GM21381 (cell line): ENCODE measurements at regions not wholly inside any gene's neighbourhood (a gene's known extent, or its start where the extent isn't known, plus 50 kb on each side); places are given as distances from the start of the nearest gene placed in this dataset.

Experiments
- ATAC-seq: cut with Tn5 transposase; IDR thresholded peaks from one replicate; pipeline ENCODE4 v1.9.1; 2021; ENCODE audit warnings: mild to moderate bottlenecking, moderate library complexity; ENCODE audit not compliant: unreplicated experiment

DNA sequence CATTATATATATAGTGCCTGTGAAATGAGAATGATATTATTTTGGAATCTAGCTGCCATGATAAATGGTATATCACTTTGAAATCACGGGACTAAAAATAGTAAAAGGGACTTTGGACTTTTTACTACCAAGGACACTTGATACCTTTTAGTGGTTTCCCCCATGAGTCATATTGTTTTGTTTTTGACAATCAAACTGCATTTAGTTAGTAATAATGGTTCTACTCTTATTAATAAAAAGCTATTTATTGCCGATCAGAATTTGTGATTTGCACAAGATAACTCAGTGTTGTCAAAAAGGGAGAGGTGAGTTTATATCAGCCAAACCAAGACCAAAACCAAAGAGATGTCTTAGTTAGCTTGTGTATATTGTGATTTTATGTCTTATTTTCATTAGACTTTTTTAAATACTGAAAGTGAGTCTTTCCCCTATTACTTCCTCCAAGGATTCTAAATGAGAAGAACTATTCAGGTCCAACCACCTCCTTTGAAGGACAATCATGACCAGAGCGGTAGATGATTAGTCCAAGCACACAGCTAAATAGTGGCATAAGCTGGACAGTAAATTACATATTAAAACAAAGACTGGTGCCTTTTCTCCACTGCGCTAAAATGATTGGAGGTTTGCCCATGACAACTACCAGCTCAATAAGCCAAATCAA is 281.7 kb upstream of the ESRRG start:
- no peak for ATAC-seq

DNA sequence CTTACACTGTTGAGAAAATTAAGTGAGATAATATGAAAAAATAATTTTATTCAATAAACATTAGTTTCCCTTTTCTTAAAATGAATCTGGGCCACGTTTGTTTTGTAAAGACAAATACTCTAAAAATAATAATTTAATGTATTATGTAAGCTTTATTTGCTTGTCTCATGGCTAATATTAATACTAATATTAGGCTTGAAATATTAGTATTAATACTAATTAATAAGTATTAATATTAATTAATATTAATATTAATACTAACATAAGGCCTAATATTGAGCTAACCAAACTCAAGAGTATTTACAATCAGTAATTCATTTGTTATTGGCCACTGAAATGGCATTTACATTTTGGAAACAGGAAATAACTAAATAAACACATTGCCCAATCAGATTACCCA is 280.1 kb upstream of the ESRRG start:
- ATAC-seq, result no peak

DNA sequence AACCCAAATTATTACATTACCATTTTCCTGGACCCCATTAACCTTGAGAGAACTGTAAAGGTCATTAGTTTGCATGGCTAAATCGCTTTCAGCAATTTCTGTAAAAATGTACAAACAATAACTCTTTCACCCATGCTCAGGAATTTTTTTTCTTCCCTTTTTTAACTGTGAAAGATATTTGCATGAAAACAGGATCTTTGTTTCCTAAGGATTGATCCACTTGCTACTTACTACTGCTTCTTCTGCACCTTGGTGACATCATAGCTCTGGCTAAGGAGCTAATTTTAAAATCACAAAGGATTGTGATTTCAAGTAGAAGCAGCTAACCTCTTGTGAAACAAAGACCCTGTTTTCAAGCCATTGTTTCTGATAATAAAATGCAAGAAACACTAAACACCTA is 274.6 kb upstream of the ESRRG start:
- no peak for ATAC-seq

DNA sequence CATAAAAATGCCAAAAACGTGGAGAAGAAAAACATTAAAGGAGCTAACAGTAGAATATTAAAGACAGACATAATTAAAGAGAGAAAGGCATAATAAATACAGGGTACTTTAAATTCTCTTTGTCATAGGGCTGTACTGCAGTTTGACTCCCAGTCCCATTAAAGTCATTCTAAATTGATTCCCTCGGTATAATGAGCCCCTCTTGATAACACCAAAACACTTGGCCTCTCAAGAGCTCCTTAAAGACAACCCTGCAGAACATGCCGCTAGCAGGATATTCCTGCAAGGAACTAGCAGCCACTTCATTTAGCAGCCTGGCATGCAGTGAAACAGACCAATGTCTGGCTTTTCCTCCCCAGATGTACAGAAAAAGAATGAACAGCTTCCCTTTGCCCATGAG is 273.8 kb upstream of the ESRRG start:
- ATAC-seq, result no peak

DNA sequence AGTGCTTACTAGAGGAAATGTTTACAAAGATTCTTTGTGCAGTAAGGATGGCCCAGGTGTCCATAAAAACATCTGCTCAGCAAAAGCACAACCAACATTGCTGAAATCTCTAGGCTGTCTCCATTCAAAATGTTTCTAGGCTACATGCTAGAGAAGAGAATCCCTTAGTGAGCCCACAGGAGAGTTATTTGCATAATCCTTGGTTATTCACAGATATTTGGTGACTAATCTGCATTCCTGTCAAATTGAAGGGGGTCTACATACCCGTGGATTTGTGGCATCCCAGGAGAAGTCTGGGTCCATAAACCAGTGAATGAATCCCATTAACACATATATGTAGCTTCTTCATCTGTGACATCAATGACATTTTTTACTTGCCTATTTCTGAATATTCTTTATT is 261.3 kb upstream of the ESRRG start:
- ATAC-seq, result no peak

DNA sequence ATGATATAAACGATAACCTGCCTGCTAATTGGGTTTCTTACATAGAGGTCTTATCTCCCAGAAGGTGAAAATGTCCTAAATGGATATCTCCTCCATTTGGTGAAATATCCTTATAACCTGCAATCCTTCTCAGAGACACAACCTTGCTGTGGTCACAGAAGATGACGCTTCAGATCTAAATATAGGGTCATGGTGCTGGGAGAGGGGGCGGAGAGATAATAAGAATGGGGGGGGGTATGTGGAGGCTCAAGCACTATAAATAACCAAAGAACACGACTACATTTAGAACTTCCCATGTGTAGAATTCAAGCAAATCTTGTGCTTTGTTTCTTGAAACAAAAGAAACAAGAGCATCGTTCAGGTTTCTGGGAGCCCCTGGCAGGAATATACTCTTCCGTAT is 260.6 kb upstream of the ESRRG start:
- ATAC-seq, result no peak

DNA sequence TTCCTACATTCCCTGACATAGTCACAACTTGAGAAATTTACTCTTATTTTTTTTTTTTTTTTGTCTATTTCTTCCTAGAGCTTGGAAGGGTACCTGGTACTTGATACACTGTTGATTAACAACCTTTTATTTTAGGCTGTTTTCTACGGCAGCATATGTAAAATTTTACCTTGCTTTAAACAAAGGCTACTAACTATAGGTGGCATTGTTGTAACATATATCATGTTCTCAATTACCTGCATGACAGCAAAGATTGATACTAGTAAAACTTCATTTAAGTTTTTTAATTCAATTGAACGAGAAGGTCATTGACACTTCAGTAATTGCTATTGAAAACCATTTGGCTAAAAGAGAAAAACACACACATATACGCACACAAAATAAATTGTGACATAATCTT is 238.3 kb upstream of the ESRRG start:
- no peak for ATAC-seq

DNA sequence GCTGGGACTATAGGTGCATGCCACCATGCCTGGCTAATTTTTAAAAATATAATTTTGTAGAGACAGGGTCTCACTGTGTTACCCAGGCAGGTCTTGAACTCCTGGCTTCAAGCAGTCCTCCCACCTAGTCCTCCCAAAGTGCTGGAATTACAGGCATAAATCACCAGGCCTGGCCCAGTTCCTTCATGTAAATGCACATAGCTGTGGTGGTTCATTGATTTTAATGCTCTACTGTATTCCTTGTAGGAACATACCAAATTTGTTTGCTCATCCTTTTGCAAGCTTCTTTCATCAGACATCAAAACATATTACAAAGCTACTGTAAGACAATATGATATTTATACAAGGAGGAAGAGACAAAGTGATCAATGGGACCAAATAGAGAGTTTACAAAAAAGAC is 237.5 kb upstream of the ESRRG start:
- ATAC-seq, result no peak

DNA sequence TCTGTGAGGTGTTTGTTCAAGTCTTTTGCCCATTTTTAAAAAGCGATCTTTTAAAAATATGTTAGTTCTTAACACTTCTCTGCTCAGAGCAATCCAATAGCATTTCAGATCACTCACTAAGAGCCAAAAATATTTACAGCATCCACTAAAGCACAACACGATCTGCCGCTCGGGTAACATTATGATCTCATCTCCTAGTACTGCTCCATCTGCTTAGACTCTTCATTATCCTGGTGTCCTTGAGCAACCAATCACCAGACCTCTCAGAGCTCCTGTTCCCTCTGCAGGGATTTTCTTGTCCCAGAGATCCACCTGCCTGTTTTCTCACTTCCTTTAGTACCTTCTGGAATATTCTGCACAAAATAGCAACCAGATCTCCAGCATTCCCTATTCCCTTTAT is 235.3 kb upstream of the ESRRG start:
- no peak for ATAC-seq

DNA sequence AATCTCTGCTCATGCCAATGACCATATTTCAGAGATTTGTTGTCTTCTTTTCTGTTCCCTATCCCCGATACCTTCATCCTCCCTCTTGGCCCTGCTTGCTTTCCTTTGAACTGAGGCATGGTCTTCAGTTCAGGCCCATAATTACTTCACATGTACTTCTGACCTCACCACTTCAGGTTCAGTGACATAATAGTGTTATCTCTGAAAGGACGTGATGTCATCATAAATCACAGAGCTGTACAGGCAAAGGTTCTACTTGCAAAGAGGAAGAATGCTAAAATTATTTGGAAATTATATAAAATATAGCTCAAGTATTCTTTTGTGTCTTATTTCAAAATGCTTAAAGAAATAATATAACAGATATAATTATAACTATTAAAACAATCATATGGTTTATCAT is 230.3 kb upstream of the ESRRG start:
- no peak for ATAC-seq

DNA sequence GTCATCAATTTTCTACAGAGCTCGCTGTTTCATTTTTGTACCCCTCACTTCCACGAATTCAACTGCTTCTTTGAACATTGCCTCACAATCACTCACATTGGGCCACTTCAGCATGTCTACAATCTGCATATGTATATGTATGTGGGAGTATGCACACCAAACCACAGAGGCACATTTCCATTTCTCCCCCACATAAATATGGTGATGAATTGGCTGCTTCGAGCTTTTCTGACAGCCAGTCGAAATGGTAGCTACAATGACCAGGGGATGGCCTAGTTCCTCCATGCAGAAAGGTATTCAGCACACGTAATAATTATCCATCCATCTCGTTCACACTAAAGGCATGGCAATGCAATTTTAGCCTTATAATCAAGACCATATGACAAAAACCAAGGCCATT is 229.6 kb upstream of the ESRRG start:
- ATAC-seq, result no peak

DNA sequence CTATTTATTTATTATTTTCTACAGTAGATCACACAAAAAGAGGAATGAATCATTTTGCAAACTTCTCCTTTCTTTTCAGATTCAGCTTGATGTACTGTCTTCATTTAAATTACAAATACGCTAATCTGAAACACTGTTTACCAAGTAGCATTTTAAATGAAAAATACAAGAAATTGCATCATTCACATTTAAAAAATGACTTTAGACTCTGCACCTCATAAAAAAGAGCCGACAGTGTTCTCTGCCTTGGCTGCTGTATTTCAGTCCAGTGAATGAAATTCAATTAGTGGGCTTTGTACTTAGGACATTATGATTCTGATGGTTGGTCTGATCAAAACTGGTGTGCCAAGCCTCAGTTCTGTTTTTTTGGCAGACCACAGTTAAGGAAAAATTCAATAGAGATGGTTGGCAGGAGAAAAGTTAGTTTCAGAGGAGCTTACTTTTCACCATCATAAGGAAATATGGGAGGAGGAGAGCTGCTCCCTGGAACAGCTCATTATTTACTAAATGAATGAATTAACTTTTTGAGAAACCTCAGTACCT is 222.4 kb upstream of the ESRRG start:
- ATAC-seq, result no peak

DNA sequence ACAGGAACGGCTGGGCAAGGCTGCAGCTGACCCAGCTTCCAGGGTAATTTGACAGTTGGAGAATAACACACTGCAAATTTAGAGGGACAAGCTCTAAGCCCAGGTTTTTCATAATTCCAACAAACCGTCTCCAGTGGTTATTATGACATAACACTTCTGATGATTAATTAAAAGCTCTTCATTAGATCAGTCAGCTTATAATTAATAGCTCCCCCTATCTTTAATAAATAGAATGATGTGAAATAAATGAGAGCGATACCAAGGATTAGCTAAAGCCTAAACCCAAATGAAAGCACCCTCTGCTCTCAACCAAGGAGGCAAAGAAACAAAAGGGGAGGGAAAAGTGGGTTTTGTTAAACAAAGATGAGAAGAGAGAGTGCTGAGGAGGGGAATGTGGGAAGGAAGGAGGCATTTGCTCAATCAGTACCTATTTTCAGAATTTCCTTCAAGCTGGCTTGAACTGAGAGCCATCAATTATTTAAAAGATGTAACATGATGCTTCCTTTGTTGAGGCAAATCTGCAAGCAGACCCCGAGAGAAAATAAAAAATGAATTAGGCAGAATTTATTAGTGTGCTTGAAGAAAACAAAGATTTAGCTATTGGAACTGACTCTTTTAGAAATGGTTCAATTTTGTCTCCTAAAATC is 221.8 kb upstream of the ESRRG start:
- no peak for ATAC-seq

DNA sequence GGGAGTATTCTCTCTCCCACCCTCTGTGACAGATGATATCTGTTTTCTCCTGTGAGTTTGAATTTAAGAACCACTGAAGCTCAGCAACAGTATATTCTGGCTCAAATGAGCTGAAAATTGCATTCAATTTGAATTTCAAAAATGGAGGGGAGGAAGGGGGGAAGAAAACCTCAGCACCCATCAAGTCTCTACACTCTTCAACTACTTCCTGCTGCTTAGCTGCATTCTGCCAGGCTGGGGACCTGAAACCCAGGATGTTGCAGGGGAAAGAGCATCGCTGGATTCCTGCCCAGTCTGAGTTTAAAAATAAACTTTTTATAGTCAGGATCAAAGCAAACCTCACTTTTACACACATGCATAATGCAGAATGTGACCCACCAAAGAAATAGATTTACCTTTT is 214.3 kb upstream of the ESRRG start:
- no peak for ATAC-seq

DNA sequence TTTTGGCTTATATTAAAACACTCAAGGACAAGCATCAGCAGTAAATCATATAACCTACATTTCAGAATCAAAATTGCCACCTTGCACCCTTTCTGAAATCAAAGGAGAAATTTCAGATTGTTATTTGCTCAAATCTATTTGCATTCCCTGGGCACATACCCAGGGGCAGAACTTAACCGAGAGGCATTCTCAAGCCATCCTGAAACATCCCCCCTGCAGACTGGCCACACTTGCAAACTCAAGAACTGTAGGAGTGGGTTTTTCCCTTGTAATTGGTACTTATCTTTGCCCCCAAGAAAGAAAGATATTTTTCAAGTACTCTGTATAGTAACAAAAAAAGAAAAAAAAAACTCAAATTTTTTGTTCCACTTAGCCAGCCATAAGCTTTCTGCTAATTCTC is 213.6 kb upstream of the ESRRG start:
- no peak for ATAC-seq

DNA sequence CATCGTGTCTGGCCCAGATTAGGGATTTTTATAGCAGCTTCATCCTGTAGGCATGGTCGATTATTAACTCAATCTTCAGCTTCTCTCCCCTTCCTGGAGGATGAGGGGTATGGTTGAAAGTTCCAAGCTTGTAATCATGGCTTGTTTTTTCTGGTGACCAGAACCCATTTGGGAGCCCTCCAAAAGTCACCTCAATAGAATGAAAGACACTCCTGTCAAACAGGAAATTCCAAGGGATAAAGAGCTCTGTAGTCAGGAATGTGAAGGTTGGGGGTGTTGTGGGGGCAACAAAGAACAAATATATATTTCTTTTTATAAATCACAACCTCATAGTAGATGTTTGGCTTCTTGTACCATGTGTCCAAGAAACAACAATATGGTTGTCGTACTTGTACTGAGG is 212.7 kb upstream of the ESRRG start:
- no peak for ATAC-seq

DNA sequence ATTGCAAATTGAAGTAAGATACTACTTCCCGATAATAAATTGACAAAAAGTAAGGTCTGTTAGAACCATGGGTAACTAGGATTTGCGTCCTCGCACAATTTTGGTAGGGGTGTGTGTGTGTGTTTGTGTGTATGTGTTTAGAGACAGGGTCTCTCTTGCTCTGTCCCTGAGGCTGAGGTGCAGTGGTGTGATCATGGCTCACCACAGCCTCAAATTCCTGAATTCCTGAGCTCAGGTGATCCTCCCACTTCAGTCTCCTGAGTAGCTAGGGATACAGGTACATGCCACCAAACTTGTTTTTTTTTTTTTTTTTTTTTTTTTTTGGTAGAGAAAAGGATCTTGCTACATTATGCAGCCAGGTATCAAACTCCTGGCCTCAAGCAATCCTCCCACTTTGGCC is 209.2 kb upstream of the ESRRG start:
- no peak for ATAC-seq

DNA sequence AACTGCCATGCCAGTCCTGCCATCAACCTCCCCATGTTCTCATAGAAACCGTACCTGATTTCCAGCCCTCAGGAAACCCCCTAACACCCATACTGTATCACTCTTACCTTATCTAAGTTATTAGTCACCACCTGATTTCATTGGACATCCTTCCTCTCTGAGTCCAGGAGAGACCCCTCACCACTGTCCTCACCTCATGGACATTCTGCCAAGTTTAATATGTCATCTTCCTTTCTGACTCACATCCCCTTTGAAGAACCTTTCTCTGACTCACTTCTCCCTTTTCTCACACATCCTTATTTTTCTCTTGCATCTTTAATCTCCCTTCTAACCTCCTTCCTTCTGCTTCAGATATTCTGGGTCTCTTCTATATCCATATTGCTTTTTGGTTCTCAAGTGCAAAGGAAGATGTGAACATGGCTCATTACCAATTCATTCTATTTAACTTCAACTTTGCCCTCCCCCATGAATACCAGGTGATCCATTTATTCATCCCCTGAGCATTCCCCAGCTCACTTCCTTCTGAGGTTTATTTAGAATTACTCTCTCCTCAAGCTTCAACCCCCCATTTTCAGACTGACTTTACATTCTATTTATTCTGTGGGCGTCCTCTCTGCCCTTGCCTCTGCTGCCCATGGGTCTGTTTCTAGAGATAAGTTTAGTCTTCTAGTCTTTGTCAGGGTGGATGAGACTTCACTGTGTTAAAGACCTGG is 206.8 kb upstream of the ESRRG start:
- ATAC-seq, result no peak

DNA sequence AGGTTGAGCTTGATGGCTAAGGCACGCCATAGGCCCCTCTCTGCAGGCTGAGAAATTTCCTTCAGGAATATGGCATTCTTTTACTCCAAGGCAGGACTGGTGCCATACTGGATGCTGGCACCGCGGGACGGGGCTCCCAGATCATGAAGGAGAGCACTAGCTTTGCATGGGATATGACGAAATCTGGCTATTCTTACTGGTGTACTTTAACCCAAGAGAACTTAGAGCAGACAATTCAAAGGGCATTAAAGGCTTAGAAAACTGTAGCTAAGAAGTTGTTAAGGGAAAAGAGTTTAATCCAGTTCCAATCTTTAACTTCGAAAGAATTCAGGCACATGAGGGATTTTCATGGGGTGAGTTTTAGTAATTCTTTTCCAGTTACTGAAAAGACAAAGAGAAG is 204.4 kb upstream of the ESRRG start:
- ATAC-seq, result no peak

DNA sequence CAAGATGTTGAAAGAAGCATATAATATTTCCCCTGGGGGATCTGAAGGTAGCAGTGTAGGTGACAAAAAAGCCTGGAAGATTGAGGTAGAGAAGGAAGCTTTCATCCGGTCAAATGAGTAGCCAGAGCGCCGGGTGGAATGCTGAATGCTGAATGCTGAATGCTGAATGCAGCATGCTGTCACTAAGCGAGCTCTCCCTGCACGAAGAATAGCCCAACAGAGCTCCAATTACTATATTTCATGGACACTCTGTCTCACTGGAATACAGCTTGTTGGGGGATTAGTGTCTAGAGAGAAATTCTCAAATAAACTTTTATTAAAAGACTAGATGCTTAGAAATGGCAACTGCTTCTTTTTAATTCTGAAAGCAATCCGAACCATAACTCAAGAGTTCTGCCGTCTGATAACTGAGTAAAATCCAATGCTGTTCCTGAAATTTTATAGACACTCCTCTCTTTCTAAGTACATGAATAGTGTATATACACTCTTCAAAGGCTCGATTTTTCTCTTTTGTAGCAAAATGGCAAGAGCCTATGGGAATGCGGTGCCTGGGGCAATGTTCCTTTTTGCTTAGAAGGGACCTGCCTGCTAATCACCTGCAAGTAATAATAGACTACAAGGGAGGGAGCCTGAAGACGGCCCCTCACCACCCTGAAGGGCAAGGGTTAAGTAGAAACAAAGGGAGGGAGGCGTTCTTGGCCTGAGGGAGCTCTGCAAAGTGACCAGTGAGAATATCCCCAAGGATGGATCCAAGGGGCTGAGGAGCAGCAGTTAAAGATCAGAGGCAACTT is 203.7 kb upstream of the ESRRG start:
- ATAC-seq, result no peak

DNA sequence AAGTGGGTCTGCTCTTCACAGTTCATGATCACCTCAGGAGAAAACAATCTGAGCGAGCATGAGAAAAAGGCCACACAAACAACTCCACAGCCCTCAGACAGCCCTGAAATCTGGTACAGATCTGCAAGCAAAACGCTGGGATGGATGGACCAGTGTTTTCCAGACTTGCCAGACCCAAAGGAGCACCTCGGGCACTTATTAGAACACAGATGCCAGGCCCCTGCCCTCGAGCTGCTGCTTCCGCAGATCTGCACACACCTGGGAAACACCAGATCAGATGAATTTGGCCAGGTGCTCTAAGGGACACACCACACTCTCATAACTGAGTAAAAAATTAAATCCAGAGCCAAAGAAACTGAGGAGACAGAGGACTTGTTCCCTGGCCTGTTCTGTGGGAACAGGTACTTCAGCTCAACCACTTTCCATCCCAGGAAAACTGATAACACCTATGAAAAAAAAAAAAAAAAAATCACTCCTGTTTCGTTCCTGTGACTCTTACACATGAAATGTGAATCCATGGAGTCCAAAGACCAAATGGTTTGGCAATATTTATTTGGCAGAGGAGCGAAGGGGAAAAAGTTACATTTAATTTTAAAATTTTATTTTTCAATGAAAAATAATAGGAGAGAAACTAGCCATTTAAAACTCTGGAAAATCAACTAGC is 202.9 kb upstream of the ESRRG start:
- ATAC-seq, result no peak
